GM19099 (cell line): ENCODE measurements at regions not wholly inside any gene's neighbourhood (a gene's known extent, or its start where the extent isn't known, plus 50 kb on each side); places are given as distances from the start of the nearest gene placed in this dataset.

Experiments
- POLR2A ChIP-seq: IDR thresholded peaks from 3 replicates; pipeline ENCODE4 v1.6.1; 2011; ENCODE audit warnings: low read depth; ENCODE audit not compliant: insufficient read length; ENCODE audit errors: extremely low read depth

GRCh38 chr9:92188969-92189781, 74.0 kb upstream of the SPTLC1 start:
- TF ChIP-seq POLR2A: no peak

GRCh38 chr9:92187989-92188714, 72.9 kb upstream of the SPTLC1 start:
- no peak for TF ChIP-seq POLR2A

GRCh38 chr9:92187390-92187789, 72.2 kb upstream of the SPTLC1 start:
- TF ChIP-seq POLR2A: no peak

GRCh38 chr9:92186631-92187030, 71.4 kb upstream of the SPTLC1 start:
- no peak for TF ChIP-seq POLR2A

GRCh38 chr9:92185681-92186080, 70.5 kb upstream of the SPTLC1 start:
- TF ChIP-seq POLR2A: no peak

- TF ChIP-seq POLR2A: no peak
Observed at GRCh38 chr9:92185096-92185495, 69.9 kb upstream of the SPTLC1 start.

- TF ChIP-seq POLR2A: no peak
Observed at GRCh38 chr9:92184041-92184564, 68.9 kb upstream of the SPTLC1 start.

GRCh38 chr9:92183449-92183848, 68.2 kb upstream of the SPTLC1 start:
- TF ChIP-seq POLR2A: no peak

GRCh38 chr9:92181296-92181695, 66.1 kb upstream of the SPTLC1 start:
- TF ChIP-seq POLR2A: no peak

GRCh38 chr9:92180669-92181181, 65.5 kb upstream of the SPTLC1 start:
- no peak for TF ChIP-seq POLR2A

- TF ChIP-seq POLR2A: no peak
Observed at GRCh38 chr9:92180002-92180400, 64.8 kb upstream of the SPTLC1 start.

GRCh38 chr9:92179286-92180001, 64.2 kb upstream of the SPTLC1 start:
- TF ChIP-seq POLR2A: no peak

- no peak for TF ChIP-seq POLR2A
Observed at GRCh38 chr9:92177591-92177990, 62.4 kb upstream of the SPTLC1 start.

- no peak for TF ChIP-seq POLR2A
Observed at GRCh38 chr9:92176800-92177185, 61.6 kb upstream of the SPTLC1 start.

- TF ChIP-seq POLR2A: no peak
Observed at GRCh38 chr9:92176068-92176799, 61.0 kb upstream of the SPTLC1 start.

GRCh38 chr9:92175441-92175840, 60.2 kb upstream of the SPTLC1 start:
- TF ChIP-seq POLR2A: no peak
